ENCODE measurements at regions not wholly inside any gene's neighbourhood (a gene's known extent, or its start where the extent isn't known, plus 50 kb on each side); places are given as distances from the start of the nearest gene placed in this dataset.

- DNase-seq = no peak
- no peak for ATAC-seq
These were observed 151.2 kb upstream of the TNR start for GRCh38 chr1:175894581-175894980.

GRCh38 chr1:175893192-175893591, 149.8 kb upstream of the TNR start:
- DNase-seq (no peak), ATAC-seq (no peak)

GRCh38 chr1:175892686-175893085, 149.3 kb upstream of the TNR start:
- ATAC-seq (no peak), DNase-seq (no peak)

- ATAC-seq (no peak), DNase-seq (no peak)
These were observed 148.5 kb upstream of the TNR start for GRCh38 chr1:175891783-175892309.

GRCh38 chr1:175890958-175891357, 147.6 kb upstream of the TNR start:
- ATAC-seq (no peak), DNase-seq (no peak)

GRCh38 chr1:175889848-175890247, 146.5 kb upstream of the TNR start:
- ATAC-seq (no peak), DNase-seq (no peak)

GRCh38 chr1:175888996-175889395, 145.6 kb upstream of the TNR start:
- DNase-seq (no peak), ATAC-seq (no peak)

- ATAC-seq = peak; percentile 65
- DNase-seq = peak; percentile 32
These were observed 144.6 kb upstream of the TNR start for GRCh38 chr1:175887981-175888428.

GRCh38 chr1:175887521-175887920, 144.1 kb upstream of the TNR start:
- ATAC-seq (no peak), DNase-seq (no peak)

GRCh38 chr1:175885326-175885725, 141.9 kb upstream of the TNR start:
- DNase-seq (no peak), ATAC-seq (no peak)

GRCh38 chr1:175884369-175884768, 141.0 kb upstream of the TNR start:
- DNase-seq (no peak), ATAC-seq (no peak)

- ATAC-seq (no peak), DNase-seq (no peak)
These were observed 138.8 kb upstream of the TNR start for GRCh38 chr1:175882192-175882591.

- ATAC-seq (no peak), DNase-seq (no peak)
These were observed 138.0 kb upstream of the TNR start for GRCh38 chr1:175881246-175881976.

- no peak for ATAC-seq
- no peak for DNase-seq
These were observed 135.4 kb upstream of the TNR start for GRCh38 chr1:175878775-175879174.

GRCh38 chr1:175877939-175878737, 134.7 kb upstream of the TNR start:
- no peak for DNase-seq
- ATAC-seq = no peak

- DNase-seq = no peak
These were observed 132.2 kb upstream of the TNR start for GRCh38 chr1:175875556-175875955.

GRCh38 chr1:175874081-175874480, 130.7 kb upstream of the TNR start:
- DNase-seq (no peak), ATAC-seq (no peak)

More at GRCh38 chr1:175875556-175875955, 132.2 kb upstream of the TNR start:
- ATAC-seq = no peak

GRCh38 chr1:175873290-175873935, 130.0 kb upstream of the TNR start:
- no peak for DNase-seq
- ATAC-seq = peak; percentile 58

- ATAC-seq = no peak
- no peak for DNase-seq
These were observed 129.2 kb upstream of the TNR start for GRCh38 chr1:175872588-175872987.

GRCh38 chr1:175871647-175872046, 128.3 kb upstream of the TNR start:
- DNase-seq (no peak), ATAC-seq (no peak)

GRCh38 chr1:175870217-175870616, 126.8 kb upstream of the TNR start:
- ATAC-seq = no peak
- DNase-seq = no peak

GRCh38 chr1:175866776-175867175, 123.4 kb upstream of the TNR start:
- ATAC-seq (no peak), DNase-seq (no peak)

Measured in stimulated activated naive CD8-positive, alpha-beta T cell treated with anti-CD3 and anti-CD28 coated beads, Interleukin-15, Interleukin-2, amounts not matched to agents 100 U/mL and 50 U/mL, for 24 hours (primary cell).